ENCODE measurements at regions not wholly inside any gene's neighbourhood (a gene's known extent, or its start where the extent isn't known, plus 50 kb on each side); places are given as distances from the start of the nearest gene placed in this dataset.

GRCh38 chr18:78295262-78295661, 684.4 kb upstream of the SALL3 start:
- H3K4me3 ChIP-seq (ENCODE audit: low read length), result no peak overlapping the region
- H3K36me3 ChIP-seq (ENCODE audit: insufficient read depth, low read length), result no peaks in the 10 kb centered on the region
- TF ChIP-seq TAF1 (IDR thresholded peaks at IDR 0.05; ENCODE audit: low read depth) (no peak), POLR2AphosphoS5 (IDR thresholded peaks at IDR 0.05) (no peak), EZH2 (IDR thresholded peaks at IDR 0.05; ENCODE audit: borderline replicate concordance, insufficient read depth, low read length, poor library complexity, severe bottlenecking) (no peak), SMC3 (conservative IDR thresholded peaks at IDR 0.05; ENCODE audit: poor library complexity) (no peak), REST (IDR thresholded peaks at IDR 0.05; ENCODE audit: borderline replicate concordance) (no peak), EP300 (conservative IDR thresholded peaks at IDR 0.05; ENCODE audit: poor library complexity, severe bottlenecking) (no peak), RAD21 (conservative IDR thresholded peaks at IDR 0.05) (no peak), CTCF (IDR thresholded peaks at IDR 0.05; ENCODE audit: poor library complexity, severe bottlenecking) (no peak), MXI1 (conservative IDR thresholded peaks at IDR 0.05; ENCODE audit: poor library complexity, severe bottlenecking) (no peak)

GRCh38 chr18:78296166-78296565, 683.5 kb upstream of the SALL3 start:
- H3K79me2 ChIP-seq (replicated peaks; ENCODE audit: insufficient read depth, low read length), result no peaks in the 10 kb centered on the region
- no peak overlapping the region for H2AFZ ChIP-seq (ENCODE audit: low read depth, low read length)
- H4K20me1 ChIP-seq (ENCODE audit: insufficient read depth), result no peaks in the 10 kb centered on the region
- H3K4me2 ChIP-seq (ENCODE audit: low read length), result no peak overlapping the region
- H3K9me3 ChIP-seq (ENCODE audit: low read length), result no peaks in the 10 kb centered on the region
- H3K27ac ChIP-seq (ENCODE audit: low read length), result no peak overlapping the region
- no peak for TF ChIP-seq EP300 (conservative IDR thresholded peaks at IDR 0.05; ENCODE audit: poor library complexity, severe bottlenecking)
- TF ChIP-seq MXI1 (conservative IDR thresholded peaks at IDR 0.05; ENCODE audit: poor library complexity, severe bottlenecking), result no peak
- no peak for TF ChIP-seq EZH2 (IDR thresholded peaks at IDR 0.05; ENCODE audit: borderline replicate concordance, insufficient read depth, low read length, poor library complexity, severe bottlenecking)
- TF ChIP-seq SMC3 (conservative IDR thresholded peaks at IDR 0.05; ENCODE audit: poor library complexity), result no peak
- TF ChIP-seq REST (IDR thresholded peaks at IDR 0.05; ENCODE audit: borderline replicate concordance), result no peak
- no peak for TF ChIP-seq TAF1 (IDR thresholded peaks at IDR 0.05; ENCODE audit: low read depth)
- no peak for TF ChIP-seq RAD21 (conservative IDR thresholded peaks at IDR 0.05)
- no peak for TF ChIP-seq POLR2AphosphoS5 (IDR thresholded peaks at IDR 0.05)
- TF ChIP-seq CTCF (IDR thresholded peaks at IDR 0.05; ENCODE audit: poor library complexity, severe bottlenecking), result no peak
- no peaks in the 10 kb centered on the region for H3F3A ChIP-seq (ENCODE audit: insufficient read depth, low read length, poor library complexity, severe bottlenecking)
- H3K27me3 ChIP-seq (ENCODE audit: insufficient read depth, low read depth, low read length), result no peaks in the 10 kb centered on the region
- H3K9ac ChIP-seq (ENCODE audit: low read length), result no peak overlapping the region
- H3K4me3 ChIP-seq (ENCODE audit: low read length), result no peak overlapping the region
- H3K9me2 ChIP-seq (ENCODE audit: insufficient read depth, low read length), result no peaks in the 10 kb centered on the region
- H3K36me3 ChIP-seq (ENCODE audit: insufficient read depth, low read length), result no peaks in the 10 kb centered on the region

More at GRCh38 chr18:78295262-78295661, 684.4 kb upstream of the SALL3 start:
- H3K9ac ChIP-seq (ENCODE audit: low read length), result no peak overlapping the region
- no peaks in the 10 kb centered on the region for H3K79me2 ChIP-seq (replicated peaks; ENCODE audit: insufficient read depth, low read length)
- no peak overlapping the region for H3K4me2 ChIP-seq (ENCODE audit: low read length)
- no peaks in the 10 kb centered on the region for H3K9me2 ChIP-seq (ENCODE audit: insufficient read depth, low read length)
- H4K20me1 ChIP-seq (ENCODE audit: insufficient read depth), result no peaks in the 10 kb centered on the region
- H3K27me3 ChIP-seq (ENCODE audit: insufficient read depth, low read depth, low read length), result no peaks in the 10 kb centered on the region
- H3F3A ChIP-seq (ENCODE audit: insufficient read depth, low read length, poor library complexity, severe bottlenecking), result no peaks in the 10 kb centered on the region
- no peak overlapping the region for H2AFZ ChIP-seq (ENCODE audit: low read depth, low read length)
- H3K9me3 ChIP-seq (ENCODE audit: low read length), result no peaks in the 10 kb centered on the region
- H3K27ac ChIP-seq (ENCODE audit: low read length), result no peak overlapping the region
